GM12891 (cell line): ENCODE measurements at regions not wholly inside any gene's neighbourhood (a gene's known extent, or its start where the extent isn't known, plus 50 kb on each side); places are given as distances from the start of the nearest gene placed in this dataset.

Experiments used
- POLR2A ChIP-seq: IDR thresholded peaks from 2 replicates; pipeline ENCODE4 v1.6.1; 2011; ENCODE audit warnings: low read depth, low read length, control low read depth
- POLR2AphosphoS5 ChIP-seq: IDR thresholded peaks from 2 replicates; pipeline ENCODE4 v1.6.1; 2011; ENCODE audit warnings: low read depth, low read length, control low read depth

DNA sequence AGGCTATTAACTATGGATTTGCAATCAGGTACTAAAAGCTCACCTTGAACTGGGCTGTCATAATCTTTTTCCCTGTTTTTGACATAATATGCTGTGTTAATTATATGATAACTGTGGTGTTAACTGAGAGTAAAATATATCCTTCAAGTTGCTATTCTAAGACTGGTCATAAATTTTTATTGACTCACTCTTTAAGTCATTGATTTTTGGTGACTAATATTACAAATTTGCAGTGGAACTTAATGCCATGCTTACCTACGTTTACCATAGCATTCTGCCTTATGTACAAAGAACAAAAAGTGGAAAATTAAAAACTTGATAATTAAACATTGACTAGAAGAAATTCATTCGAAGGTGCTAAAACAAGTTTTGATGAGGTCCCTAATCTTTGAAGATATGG is 872.4 kb downstream of the BRINP3 start:
- TF ChIP-seq POLR2A (no peak), POLR2AphosphoS5 (no peak)
